ENCODE measurements at regions not wholly inside any gene's neighbourhood (a gene's known extent, or its start where the extent isn't known, plus 50 kb on each side); places are given as distances from the start of the nearest gene placed in this dataset.

DNA sequence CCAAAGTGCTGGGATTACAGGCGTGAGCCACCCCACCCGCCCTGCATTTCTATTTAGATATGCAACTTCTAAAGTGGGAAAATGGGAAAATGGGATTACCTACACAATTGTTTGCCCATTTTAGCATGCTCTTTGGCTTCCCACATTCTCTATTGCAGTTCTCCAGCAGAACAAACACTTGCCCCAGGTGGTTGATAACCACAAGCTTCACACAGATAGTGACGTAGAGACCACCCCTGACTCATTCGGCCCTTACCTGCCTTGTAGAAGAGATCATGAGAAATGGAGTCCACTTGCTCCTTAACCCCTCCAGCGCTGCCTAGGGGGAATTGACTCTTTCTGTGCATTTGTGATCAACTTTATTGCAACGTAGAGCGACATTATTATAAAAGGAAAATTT lies 83.2 kb upstream of the RAP2B start:
- no peak for DNase-seq

GRCh38 chr3:153079386-153079785 lies 82.6 kb upstream of the RAP2B start:
- DNase-seq, result no peak

DNA sequence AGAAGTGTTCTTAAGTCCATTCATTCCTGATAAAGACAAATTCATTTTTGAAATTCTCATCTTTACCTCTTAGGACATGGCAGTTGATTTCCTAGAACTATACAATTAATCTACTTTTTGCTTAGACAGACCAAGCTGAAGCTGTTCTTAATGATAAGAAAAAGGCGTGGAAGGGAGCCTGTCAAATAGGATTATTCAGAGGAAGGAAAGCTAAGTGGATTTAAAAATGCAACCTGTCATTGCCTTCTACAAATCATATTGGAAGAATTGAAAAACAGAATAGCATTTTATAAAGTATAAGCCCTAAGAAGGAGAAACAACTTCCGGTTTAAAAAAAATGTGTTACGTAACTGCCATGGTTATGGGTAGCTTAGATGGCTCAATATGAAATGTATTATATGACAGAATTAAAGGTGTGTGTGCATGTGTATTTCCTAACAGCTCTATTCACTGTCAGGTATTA lies 81.2 kb upstream of the RAP2B start:
- no peak for DNase-seq

DNA sequence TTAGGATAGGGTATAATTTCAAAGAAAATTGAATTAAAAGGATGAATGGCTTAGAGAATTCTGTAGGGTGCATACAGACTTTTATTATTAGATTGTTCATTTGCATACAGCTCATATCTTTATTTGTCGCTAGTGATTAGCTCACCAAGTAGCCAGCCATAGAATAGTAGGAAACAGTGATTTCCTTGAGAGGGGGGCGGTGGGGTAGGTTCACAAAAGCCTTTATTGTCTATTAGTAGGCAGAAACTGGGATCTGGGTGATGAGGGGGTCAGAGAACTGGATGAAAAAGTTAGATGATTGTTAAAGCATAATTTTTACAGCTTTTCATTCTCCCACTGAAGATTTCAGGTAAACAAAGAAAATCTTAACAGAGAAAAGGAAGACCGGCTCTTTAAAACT lies 77.6 kb upstream of the RAP2B start:
- DNase-seq, result no peak

DNA sequence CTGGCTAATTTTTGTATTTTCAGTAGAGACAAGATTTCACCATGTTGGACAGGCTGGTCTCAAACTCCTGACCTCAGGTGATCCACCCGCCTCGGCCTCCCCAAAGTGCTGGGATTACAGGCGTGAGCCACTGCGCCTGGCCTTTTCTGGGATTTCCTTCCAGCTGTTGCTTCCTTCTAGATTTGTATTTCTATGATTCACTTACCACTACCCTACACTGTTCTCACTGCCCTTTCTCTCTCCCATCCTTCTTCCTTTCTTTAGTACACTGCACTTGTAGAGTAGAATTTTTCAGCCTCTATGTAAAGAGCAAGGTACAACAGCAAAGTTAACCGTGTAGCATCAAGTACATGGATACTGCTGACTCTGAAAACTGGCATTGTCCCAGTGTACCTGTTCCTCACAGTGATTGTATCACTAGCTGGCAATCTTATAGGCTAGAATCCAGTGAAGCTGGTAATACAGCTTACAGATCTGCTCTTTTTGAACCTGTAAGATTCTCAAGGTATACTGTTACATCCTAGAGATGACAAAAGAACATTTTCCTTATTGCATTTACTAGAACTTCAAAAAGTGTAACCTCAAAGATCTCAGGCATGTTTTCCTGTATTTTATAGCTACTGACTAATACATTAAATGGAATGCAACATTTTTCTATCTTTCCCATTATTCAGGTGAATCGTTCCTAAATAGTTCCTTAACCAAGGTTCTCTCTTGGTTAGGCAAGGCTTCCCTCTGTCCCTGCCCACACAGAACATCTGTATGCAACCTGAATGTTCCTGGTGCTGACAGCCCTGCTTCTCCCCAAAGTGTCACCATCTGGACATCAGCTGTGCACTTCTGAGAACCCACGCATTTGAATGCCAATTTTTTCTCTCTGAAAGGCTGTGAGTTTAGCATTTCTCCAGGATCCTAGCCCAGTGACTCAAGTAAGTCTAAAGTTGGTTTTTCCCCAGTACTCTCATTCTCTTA lies 74.1 kb upstream of the RAP2B start:
- DNase-seq, result no peak

GRCh38 chr3:153089620-153090019 lies 72.4 kb upstream of the RAP2B start:
- DNase-seq, result no peak

DNA sequence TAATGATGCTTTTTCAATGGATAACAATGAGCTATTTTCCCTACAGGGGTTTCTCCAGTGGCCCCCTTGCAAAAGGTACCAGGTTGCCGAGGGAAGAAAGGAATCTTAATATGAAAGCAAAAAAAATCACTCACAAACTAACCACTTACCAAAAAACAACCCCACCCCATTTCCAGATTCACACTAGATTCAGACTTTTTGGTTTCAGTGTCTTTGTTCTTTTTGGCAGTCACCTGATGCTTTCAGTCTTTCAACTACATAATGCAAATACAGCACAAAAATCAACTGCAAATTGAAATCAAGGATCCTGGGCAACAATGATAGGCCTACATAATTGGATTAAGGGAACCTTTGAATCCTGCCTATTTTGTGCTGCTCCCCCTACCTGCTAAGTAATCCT lies 71.1 kb upstream of the RAP2B start:
- no peak for DNase-seq

- no peak for DNase-seq
Observed at GRCh38 chr3:153093629-153094028, 68.4 kb upstream of the RAP2B start.

DNA sequence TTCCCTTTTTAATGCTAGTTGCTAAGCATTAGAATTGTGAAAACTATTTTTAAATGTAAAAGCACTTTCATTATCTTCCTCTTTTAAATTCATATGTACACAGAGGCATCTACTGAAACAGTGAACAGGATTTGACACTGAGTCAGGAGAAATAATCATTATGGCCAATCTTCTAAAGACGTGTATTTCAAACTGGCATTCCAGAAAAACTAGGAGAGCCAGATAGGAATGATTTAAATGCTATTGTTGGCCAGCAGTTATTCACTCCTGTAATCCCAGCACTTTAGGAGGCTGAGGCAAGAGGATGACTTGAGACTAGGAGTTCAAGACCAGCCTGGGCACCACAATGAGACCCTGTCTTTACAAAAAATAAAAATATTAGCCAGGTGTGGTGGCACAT lies 67.6 kb upstream of the RAP2B start:
- DNase-seq, result no peak

- DNase-seq, result no peak
Observed at GRCh38 chr3:153095441-153095840, 66.6 kb upstream of the RAP2B start.

GRCh38 chr3:153096731-153097131 lies 65.3 kb upstream of the RAP2B start:
- no peak for DNase-seq

GRCh38 chr3:153097213-153097612 lies 64.8 kb upstream of the RAP2B start:
- DNase-seq, result no peak

DNA sequence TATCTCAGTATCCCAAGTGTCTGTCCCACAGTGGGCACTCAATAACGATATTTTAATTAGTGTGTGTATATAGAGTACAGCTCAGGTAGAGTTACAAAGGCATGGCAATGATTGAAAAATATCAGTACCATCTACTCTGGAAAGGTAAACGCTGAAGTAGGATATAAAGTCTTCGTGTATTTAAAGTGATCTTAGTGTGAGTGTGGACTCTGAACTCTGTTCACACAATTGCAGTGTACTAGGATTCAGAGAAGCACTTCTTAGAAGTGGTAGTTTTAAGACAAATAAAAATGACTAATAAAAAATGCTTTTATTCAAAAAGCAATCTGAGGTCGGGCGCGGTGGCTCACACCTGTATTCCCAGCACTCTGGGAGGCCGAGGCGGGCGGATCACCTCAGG lies 62.9 kb upstream of the RAP2B start:
- no peak for DNase-seq

DNA sequence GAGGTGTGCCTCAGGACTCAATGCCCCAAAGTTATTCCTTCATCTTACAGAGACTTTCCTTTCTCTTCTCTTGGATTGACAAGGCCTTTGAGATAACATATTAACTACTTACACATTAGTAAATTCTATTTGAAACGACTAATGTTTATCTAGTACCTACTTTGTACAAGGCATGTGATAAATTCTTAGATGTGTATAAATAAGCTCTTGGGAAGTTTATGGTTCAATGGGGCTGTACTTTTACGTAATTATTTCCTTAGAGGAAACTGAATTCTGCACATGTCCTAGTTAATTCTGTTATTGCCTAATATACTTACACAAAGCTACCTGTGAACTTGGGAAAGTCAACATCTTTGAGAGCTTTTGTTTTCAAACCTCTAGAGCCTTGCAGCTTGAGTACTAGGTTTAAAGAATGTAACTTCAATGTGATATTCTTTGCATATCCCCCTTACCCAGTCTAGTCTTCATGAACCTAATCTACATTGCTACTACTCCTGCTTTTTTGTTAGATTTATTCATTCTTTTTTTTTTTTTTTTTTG lies 58.5 kb upstream of the RAP2B start:
- DNase-seq, result no peak

- DNase-seq, result no peak
Observed at GRCh38 chr3:153110041-153110440, 52.0 kb upstream of the RAP2B start.

GRCh38 chr3:153111016-153111415 lies 51.0 kb upstream of the RAP2B start:
- DNase-seq, result no peak

All from midbrain (tissue), 1 donor.